ENCODE measurements at regions not wholly inside any gene's neighbourhood (a gene's known extent, or its start where the extent isn't known, plus 50 kb on each side); places are given as distances from the start of the nearest gene placed in this dataset.
A peak's percentile ranks its signal among the peaks of the same experiment; 100 is the strongest.

- DNase-seq (ENCODE audit: extremely low spot score, unreplicated experiment), result no peak
- no peaks in the 10 kb centered on the region for H3K9me3 Mint-ChIP-seq
- H3K36me3 Mint-ChIP-seq, result no peaks in the 10 kb centered on the region
- H3K4me3 Mint-ChIP-seq, result no peak overlapping the region
- peaks cover 20% of the 10 kb centered on the region for H3K4me1 Mint-ChIP-seq (ENCODE audit: unreplicated experiment)
- no peak for TF ChIP-seq CTCF (conservative IDR thresholded peaks at IDR 0.05)
- H3K27me3 Mint-ChIP-seq, result no peaks in the 10 kb centered on the region
- H3K27ac Mint-ChIP-seq, result peak overlapping the region; percentile 54
Observed at GRCh38 chr6:89023591-89024441, 56.7 kb upstream of the PNRC1 start.

- peak overlapping the region; percentile 90 for H3K27ac Mint-ChIP-seq
- H3K27me3 Mint-ChIP-seq, result no peaks in the 10 kb centered on the region
- H3K9me3 Mint-ChIP-seq, result no peaks in the 10 kb centered on the region
- peak overlapping the region; percentile 59 for H3K4me3 Mint-ChIP-seq
- no peaks in the 10 kb centered on the region for H3K36me3 Mint-ChIP-seq
- no peak for DNase-seq (ENCODE audit: extremely low spot score, unreplicated experiment)
- H3K4me1 Mint-ChIP-seq (ENCODE audit: unreplicated experiment), result peaks cover 20% of the 10 kb centered on the region
- no peak for TF ChIP-seq CTCF (conservative IDR thresholded peaks at IDR 0.05)
Observed at GRCh38 chr6:89022798-89023197, 57.8 kb upstream of the PNRC1 start.

- no peak for TF ChIP-seq CTCF (conservative IDR thresholded peaks at IDR 0.05)
- Mint-ChIP-seq H3K36me3 (no peaks in the 10 kb centered on the region), H3K9me3 (no peaks in the 10 kb centered on the region), H3K27ac (peak overlapping the region; percentile 90), H3K27me3 (no peaks in the 10 kb centered on the region), H3K4me1 (ENCODE audit: unreplicated experiment) (peaks cover 20% of the 10 kb centered on the region), H3K4me3 (peak overlapping the region; percentile 59)
- DNase-seq (ENCODE audit: extremely low spot score, unreplicated experiment), result no peak
Observed at GRCh38 chr6:89021629-89022028, 58.2 kb upstream of the RNGTT start.

- Mint-ChIP-seq H3K9me3 (no peaks in the 10 kb centered on the region), H3K4me3 (no peak overlapping the region), H3K36me3 (no peaks in the 10 kb centered on the region), H3K4me1 (ENCODE audit: unreplicated experiment) (no peaks in the 10 kb centered on the region), H3K27ac (no peak overlapping the region), H3K27me3 (no peaks in the 10 kb centered on the region)
- DNase-seq (ENCODE audit: extremely low spot score, unreplicated experiment), result no peak
- no peak for TF ChIP-seq CTCF (conservative IDR thresholded peaks at IDR 0.05)
Observed at GRCh38 chr6:89015971-89016370, 52.6 kb upstream of the RNGTT start.

- H3K9me3 Mint-ChIP-seq, result no peaks in the 10 kb centered on the region
- peaks cover 5% of the 10 kb centered on the region for H3K4me1 Mint-ChIP-seq (ENCODE audit: unreplicated experiment)
- no peak overlapping the region for H3K4me3 Mint-ChIP-seq
- DNase-seq (ENCODE audit: extremely low spot score, unreplicated experiment), result no peak
- peak overlapping the region; percentile 15 for H3K27ac Mint-ChIP-seq
- no peak for TF ChIP-seq CTCF (conservative IDR thresholded peaks at IDR 0.05)
- no peaks in the 10 kb centered on the region for H3K36me3 Mint-ChIP-seq
- no peaks in the 10 kb centered on the region for H3K27me3 Mint-ChIP-seq
Observed at GRCh38 chr6:89013438-89013837, 50.0 kb upstream of the RNGTT start.
